ENCODE measurements at regions not wholly inside any gene's neighbourhood (a gene's known extent, or its start where the extent isn't known, plus 50 kb on each side); places are given as distances from the start of the nearest gene placed in this dataset.
"Not testable (repeated sequence)": the region's sequence is repeated elsewhere in the genome, so short reads cannot be mapped to it uniquely, and the experiment has no call there.

DNA sequence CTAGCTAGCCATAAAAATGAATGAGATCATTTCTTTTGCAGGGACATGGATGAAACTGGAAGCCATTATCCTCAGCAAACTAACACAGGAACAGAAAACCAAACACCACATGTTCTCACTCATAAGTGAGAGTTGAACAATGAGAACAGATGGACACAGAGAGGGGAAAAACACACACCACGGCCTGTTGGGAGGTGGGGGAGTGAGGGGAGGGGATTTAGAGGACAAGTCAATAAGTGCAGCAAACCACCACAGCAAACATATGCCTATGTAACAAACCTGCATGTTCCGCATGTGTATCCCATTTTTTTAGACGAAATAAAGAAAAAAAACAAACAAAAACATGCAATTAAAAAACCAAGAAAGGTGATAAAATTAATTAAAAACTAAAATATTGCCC lies 308.8 kb upstream of the RND3 start:
- not testable (repeated sequence) for H3K9me3 ChIP-seq (ENCODE audit: insufficient read depth, low read depth, low read length); H3K9ac ChIP-seq (ENCODE audit: low read depth, low read length); H3K27ac ChIP-seq (ENCODE audit: low read depth, low read length); H3K36me3 ChIP-seq (ENCODE audit: insufficient read depth, low read length); H3K27me3 ChIP-seq (ENCODE audit: insufficient read depth, low read length); H3K4me3 ChIP-seq (ENCODE audit: low read length); H3K4me1 ChIP-seq (ENCODE audit: insufficient read depth, low read length)
- 100% methylated on average over 3 of the region's 3 CpGs for WGBS

DNA sequence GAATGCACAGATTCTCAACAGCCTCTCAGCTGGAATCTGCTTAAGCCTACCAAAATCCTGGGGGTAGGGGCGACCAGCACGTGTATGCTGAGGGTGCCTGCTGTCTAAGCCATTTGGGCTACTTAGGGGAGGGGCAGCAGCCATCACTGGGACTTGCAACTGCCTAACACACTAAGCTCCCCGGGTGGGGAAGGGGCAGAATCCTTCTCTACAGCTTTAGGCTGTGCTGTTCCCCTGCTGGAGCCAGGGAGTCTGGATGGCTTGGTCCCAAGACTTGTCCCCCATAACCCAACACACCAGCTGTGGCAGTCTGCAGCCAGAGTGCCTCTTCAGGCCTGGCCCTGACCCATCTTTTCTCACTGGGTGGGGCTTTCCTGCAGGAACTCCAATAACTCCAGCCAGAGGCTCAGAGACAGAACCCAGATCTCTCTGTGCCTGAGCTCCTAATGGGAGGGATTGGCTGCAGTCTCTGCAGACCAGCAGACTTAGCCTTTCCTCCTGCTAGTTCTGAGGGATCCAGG lies 305.4 kb upstream of the RND3 start:
- Histone ChIP-seq H3K9me3 (ENCODE audit: insufficient read depth, low read depth, low read length) (peaks cover 8% of the 10 kb centered on the region; the same call in 1 of the 2 replicates), H3K27me3 (ENCODE audit: insufficient read depth, low read length) (no peaks in the 10 kb centered on the region), H3K4me1 (ENCODE audit: insufficient read depth, low read length) (no peaks in the 10 kb centered on the region), H3K9ac (ENCODE audit: low read depth, low read length) (no peak overlapping the region), H3K36me3 (ENCODE audit: insufficient read depth, low read length) (no peaks in the 10 kb centered on the region), H3K4me3 (ENCODE audit: low read length) (no peak overlapping the region), H3K27ac (ENCODE audit: low read depth, low read length) (no peak overlapping the region)
- WGBS: 94% methylated on average over 3 of the region's 3 CpGs

DNA sequence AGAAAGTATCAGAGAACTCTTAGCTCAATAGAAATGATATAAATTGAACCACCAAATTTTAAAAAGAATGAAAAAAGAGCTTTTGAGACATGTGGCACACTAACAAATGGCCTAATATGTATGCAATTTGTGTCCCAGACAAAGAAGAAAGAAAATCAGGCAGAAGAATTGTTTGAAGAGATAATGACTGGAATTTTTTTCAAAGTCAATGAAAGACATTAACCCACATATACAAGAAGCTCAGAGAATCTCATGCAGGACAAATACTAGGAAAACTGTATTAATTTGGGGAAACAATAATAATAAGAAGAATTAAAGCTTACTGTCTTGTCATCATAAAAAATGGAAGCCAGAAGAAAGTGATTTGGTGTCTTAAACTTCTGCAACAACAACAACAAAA lies 304.1 kb upstream of the RND3 start:
- Histone ChIP-seq H3K27ac (ENCODE audit: low read depth, low read length) (no peak overlapping the region), H3K9ac (ENCODE audit: low read depth, low read length) (no peak overlapping the region), H3K27me3 (ENCODE audit: insufficient read depth, low read length) (no peaks in the 10 kb centered on the region), H3K4me3 (ENCODE audit: low read length) (no peak overlapping the region), H3K9me3 (ENCODE audit: insufficient read depth, low read depth, low read length) (peaks cover 8% of the 10 kb centered on the region; the same call in 1 of the 2 replicates), H3K36me3 (ENCODE audit: insufficient read depth, low read length) (no peaks in the 10 kb centered on the region), H3K4me1 (ENCODE audit: insufficient read depth, low read length) (no peaks in the 10 kb centered on the region)

DNA sequence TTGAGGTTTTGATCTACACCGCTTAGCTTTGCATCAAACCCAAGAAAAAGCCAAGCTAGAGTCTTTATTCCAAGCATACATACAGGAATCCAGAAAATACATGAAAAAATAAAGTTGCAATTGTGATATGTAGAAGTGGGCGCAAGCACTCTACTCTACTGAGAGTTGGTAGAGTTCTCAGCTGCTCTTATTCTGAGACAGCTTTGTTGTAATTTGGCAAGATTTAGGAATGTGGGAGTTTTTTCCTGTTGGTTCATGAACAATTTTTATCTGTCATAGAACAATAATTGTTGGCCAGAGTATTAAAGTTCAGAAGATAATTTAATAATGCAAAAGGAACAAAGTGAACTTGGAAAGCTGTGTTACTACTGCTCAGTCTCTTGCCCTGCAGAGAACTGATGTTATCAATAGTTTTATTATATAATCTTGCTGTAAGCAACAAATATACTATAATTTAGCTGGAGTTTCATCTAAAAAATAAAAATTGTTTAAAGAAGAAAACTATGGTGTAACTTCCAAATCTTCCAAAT lies 302.0 kb upstream of the RND3 start:
- H3K27ac ChIP-seq (ENCODE audit: low read depth, low read length): no peak overlapping the region
- peaks cover 8% of the 10 kb centered on the region; the same call in 1 of the 2 replicates for H3K9me3 ChIP-seq (ENCODE audit: insufficient read depth, low read depth, low read length)
- H3K36me3 ChIP-seq (ENCODE audit: insufficient read depth, low read length): no peaks in the 10 kb centered on the region
- 94% methylated on average over 2 of the region's 2 CpGs for WGBS
- no peaks in the 10 kb centered on the region for H3K27me3 ChIP-seq (ENCODE audit: insufficient read depth, low read length)
- H3K9ac ChIP-seq (ENCODE audit: low read depth, low read length): no peak overlapping the region
- no peak overlapping the region for H3K4me3 ChIP-seq (ENCODE audit: low read length)
- no peaks in the 10 kb centered on the region for H3K4me1 ChIP-seq (ENCODE audit: insufficient read depth, low read length)

DNA sequence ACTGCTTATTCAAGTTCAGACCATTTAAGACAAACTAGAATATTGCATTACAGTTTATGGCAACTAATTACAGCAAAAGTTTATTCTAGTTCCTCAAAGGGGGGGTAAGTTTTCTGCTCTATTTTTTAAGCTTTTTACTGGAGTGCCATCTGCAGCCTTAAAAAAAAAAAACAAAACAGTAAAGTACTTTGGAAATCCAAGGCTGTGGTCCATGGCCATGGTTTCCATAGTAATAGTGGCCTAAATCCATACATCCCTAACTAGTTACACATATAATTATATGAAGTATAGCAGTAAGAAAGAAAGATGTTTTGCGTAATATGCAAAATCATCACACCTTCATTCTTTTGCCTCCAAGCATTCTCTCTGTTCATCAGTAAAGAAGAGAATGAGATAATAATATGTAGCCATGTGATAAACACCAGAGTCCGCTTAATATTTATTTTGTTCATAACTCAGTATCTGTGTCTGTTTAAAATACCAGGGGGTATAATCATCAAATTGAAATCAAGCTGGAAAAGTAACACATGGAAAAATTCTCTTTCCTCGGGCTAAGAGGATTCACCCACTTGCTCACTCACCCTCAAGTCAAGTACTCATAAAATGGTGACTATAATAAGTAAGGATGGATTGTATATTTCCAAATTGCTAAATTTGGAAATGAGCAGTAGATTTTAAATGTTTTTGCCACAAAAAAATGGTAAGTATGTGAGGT lies 301.1 kb upstream of the RND3 start:
- no peaks in the 10 kb centered on the region for H3K4me1 ChIP-seq (ENCODE audit: insufficient read depth, low read length)
- H3K9me3 ChIP-seq (ENCODE audit: insufficient read depth, low read depth, low read length): peaks cover 8% of the 10 kb centered on the region; the same call in 1 of the 2 replicates
- WGBS: 100% methylated on average over 1 of the region's 3 CpGs
- H3K4me3 ChIP-seq (ENCODE audit: low read length): no peak overlapping the region
- no peaks in the 10 kb centered on the region for H3K36me3 ChIP-seq (ENCODE audit: insufficient read depth, low read length)
- H3K9ac ChIP-seq (ENCODE audit: low read depth, low read length): no peak overlapping the region
- no peak overlapping the region for H3K27ac ChIP-seq (ENCODE audit: low read depth, low read length)
- H3K27me3 ChIP-seq (ENCODE audit: insufficient read depth, low read length): no peaks in the 10 kb centered on the region

DNA sequence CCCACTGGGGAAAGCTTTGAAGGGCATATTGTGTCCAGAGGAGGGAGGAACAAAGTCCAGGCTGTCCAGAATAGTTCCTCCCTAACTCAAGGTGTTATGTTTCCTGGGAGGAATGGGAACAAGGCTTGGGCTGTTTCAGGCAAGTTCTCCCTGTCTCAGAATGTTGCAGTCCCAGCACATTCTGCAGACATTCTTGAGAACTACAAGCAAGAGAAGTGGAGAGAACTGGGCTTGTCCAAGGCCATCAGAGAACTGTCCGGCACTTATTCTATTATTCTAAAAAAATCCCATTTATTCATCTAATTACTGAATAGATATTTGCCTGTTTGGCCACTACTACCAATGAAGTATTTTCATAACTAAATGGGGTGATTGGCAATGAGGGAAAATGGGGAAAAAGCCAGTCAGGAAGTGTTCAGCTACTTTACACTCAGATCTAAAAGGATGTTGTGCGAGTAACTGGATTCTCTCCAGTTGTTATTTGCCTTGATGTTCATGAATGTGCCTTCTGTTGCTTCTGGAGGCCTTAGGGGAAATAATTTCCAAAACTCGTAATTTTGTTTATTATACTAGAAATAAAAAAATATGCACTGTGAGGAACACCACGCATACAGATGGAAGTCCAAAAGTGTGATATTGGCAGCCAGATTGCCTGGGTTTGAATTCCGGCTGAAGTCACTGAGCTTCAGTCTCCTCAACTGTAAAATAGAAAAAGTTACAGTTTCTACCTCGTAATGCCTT lies 300.1 kb upstream of the RND3 start:
- no peaks in the 10 kb centered on the region for H3K4me1 ChIP-seq (ENCODE audit: insufficient read depth, low read length)
- no peaks in the 10 kb centered on the region for H3K27me3 ChIP-seq (ENCODE audit: insufficient read depth, low read length)
- no peak overlapping the region for H3K27ac ChIP-seq (ENCODE audit: low read depth, low read length)
- 96% methylated on average over 4 of the region's 6 CpGs for WGBS
- H3K9ac ChIP-seq (ENCODE audit: low read depth, low read length): no peak overlapping the region
- H3K4me3 ChIP-seq (ENCODE audit: low read length): no peak overlapping the region
- H3K36me3 ChIP-seq (ENCODE audit: insufficient read depth, low read length): no peaks in the 10 kb centered on the region
- peaks cover 8% of the 10 kb centered on the region; the same call in 1 of the 2 replicates for H3K9me3 ChIP-seq (ENCODE audit: insufficient read depth, low read depth, low read length)

DNA sequence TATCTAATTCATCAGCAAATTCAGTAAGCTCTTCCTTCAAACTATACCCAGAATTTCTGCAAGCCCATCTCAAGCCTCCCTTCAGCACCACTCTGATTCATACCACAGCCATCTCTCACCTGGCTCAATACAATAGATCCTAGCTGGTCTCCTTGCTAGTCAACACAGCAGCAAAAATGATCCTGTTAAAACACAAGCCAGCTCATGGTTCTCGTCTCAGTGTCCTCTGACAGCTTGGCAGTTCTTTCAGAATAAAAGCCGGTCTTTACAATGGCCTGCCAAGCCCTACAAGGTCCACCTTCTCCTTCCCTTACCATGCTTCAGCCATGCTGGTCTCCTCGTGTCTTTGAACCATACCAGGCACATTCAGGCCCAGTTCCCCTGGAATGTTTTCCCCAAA lies 296.9 kb upstream of the RND3 start:
- no peaks in the 10 kb centered on the region for H3K9me3 ChIP-seq (ENCODE audit: insufficient read depth, low read depth, low read length)
- no peaks in the 10 kb centered on the region for H3K4me1 ChIP-seq (ENCODE audit: insufficient read depth, low read length)
- WGBS: 83% methylated on average over 3 of the region's 3 CpGs
- no peak overlapping the region for H3K27ac ChIP-seq (ENCODE audit: low read depth, low read length)
- no peaks in the 10 kb centered on the region for H3K36me3 ChIP-seq (ENCODE audit: insufficient read depth, low read length)
- no peak overlapping the region for H3K4me3 ChIP-seq (ENCODE audit: low read length)
- H3K9ac ChIP-seq (ENCODE audit: low read depth, low read length): no peak overlapping the region
- H3K27me3 ChIP-seq (ENCODE audit: insufficient read depth, low read length): no peaks in the 10 kb centered on the region

DNA sequence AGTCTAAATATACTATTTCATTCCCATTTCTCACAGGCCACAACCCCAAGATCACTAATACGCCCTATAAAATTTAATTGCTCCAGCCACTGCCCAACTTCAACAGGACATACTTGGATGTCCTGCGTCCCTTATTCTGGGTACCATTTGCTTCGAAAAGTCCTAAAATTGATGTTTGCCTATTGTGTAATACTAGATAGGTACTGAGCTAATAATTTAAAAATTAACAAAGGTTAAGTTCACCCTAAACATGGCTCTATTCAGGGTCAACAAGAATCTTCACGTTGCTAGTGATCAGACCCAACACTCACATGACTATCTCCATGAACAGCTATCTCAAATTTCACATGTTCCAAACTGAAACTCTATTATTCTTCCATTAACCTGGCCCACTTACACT lies 296.4 kb upstream of the RND3 start:
- Histone ChIP-seq H3K36me3 (ENCODE audit: insufficient read depth, low read length) (no peaks in the 10 kb centered on the region), H3K4me3 (ENCODE audit: low read length) (no peak overlapping the region), H3K27me3 (ENCODE audit: insufficient read depth, low read length) (no peaks in the 10 kb centered on the region), H3K9me3 (ENCODE audit: insufficient read depth, low read depth, low read length) (no peaks in the 10 kb centered on the region), H3K9ac (ENCODE audit: low read depth, low read length) (no peak overlapping the region), H3K27ac (ENCODE audit: low read depth, low read length) (no peak overlapping the region), H3K4me1 (ENCODE audit: insufficient read depth, low read length) (no peaks in the 10 kb centered on the region)
- WGBS: 93% methylated on average over 3 of the region's 4 CpGs

DNA sequence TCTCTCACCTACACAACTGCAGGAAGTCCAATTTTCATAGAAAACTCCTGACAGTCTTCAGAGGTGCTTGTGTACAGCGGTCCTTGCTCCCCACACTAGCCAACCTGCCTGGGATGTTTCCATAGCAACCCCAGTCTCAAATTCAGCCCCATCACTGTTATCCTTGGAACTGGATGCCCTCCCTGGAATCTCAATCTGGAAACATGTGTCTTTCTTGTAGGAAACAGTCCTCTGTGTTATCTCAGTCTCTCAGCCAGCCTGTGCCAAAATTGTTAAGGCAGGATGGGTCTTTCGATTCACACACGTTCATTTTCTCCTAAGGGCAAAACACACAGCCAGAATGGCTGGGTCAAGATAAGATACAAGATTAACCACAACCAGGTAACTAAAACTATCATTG lies 295.5 kb upstream of the RND3 start:
- Histone ChIP-seq H3K27ac (ENCODE audit: low read depth, low read length) (no peak overlapping the region), H3K27me3 (ENCODE audit: insufficient read depth, low read length) (no peaks in the 10 kb centered on the region), H3K9ac (ENCODE audit: low read depth, low read length) (no peak overlapping the region), H3K36me3 (ENCODE audit: insufficient read depth, low read length) (no peaks in the 10 kb centered on the region), H3K9me3 (ENCODE audit: insufficient read depth, low read depth, low read length) (no peaks in the 10 kb centered on the region), H3K4me1 (ENCODE audit: insufficient read depth, low read length) (no peaks in the 10 kb centered on the region), H3K4me3 (ENCODE audit: low read length) (no peak overlapping the region)
- WGBS: 91% methylated on average over 3 of the region's 3 CpGs

DNA sequence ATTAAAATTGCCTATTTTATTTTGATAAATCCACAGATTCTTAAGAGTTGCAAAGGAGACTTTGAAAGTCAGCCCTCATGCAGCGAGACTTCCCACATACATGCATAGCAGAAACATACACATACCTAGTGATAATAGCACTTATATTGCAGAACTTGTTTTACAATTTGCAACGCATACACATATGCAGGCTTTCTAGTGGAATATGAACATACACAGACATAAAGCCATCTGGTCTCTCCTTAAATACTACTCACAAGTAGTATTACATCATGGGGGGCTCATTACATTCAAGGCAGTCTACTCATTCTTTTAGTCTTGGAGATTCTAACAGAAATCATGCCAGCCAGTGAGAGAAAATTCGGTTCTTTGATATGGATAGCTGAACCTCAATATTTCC lies 295.1 kb upstream of the RND3 start:
- WGBS: 95% methylated on average over 3 of the region's 3 CpGs
- H3K9ac ChIP-seq (ENCODE audit: low read depth, low read length): no peak overlapping the region
- H3K27ac ChIP-seq (ENCODE audit: low read depth, low read length): no peak overlapping the region
- H3K9me3 ChIP-seq (ENCODE audit: insufficient read depth, low read depth, low read length): no peaks in the 10 kb centered on the region
- H3K27me3 ChIP-seq (ENCODE audit: insufficient read depth, low read length): no peaks in the 10 kb centered on the region
- H3K4me1 ChIP-seq (ENCODE audit: insufficient read depth, low read length): no peaks in the 10 kb centered on the region
- H3K4me3 ChIP-seq (ENCODE audit: low read length): no peak overlapping the region
- H3K36me3 ChIP-seq (ENCODE audit: insufficient read depth, low read length): no peaks in the 10 kb centered on the region

DNA sequence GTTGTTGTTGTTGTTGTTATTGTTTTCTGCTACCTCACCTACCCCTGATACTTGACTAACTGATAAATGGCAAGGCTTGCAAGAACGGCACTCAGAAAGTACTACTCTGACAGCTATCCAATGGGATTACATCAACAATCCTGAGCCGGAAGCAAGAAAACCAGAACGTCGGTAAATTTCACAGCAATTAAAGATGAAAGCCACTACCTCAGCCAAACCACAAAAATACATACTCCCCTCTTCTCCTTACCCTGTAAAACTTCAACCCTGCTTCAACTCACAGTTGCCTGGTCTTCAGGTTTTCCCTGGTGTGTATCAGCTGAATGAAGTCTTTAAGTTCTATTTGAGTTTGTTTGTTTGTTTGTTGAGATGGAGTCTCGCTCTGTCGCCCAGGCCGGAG lies 293.7 kb upstream of the RND3 start:
- no peaks in the 10 kb centered on the region for H3K4me1 ChIP-seq (ENCODE audit: insufficient read depth, low read length)
- H3K9ac ChIP-seq (ENCODE audit: low read depth, low read length): no peak overlapping the region
- no peak overlapping the region for H3K27ac ChIP-seq (ENCODE audit: low read depth, low read length)
- no peaks in the 10 kb centered on the region for H3K36me3 ChIP-seq (ENCODE audit: insufficient read depth, low read length)
- no peaks in the 10 kb centered on the region for H3K9me3 ChIP-seq (ENCODE audit: insufficient read depth, low read depth, low read length)
- no peaks in the 10 kb centered on the region for H3K27me3 ChIP-seq (ENCODE audit: insufficient read depth, low read length)
- WGBS: 95% methylated on average over 7 of the region's 7 CpGs
- H3K4me3 ChIP-seq (ENCODE audit: low read length): no peak overlapping the region

Data from HUES64 (cell line).